HCT116 (cell line): ENCODE measurements at regions not wholly inside any gene's neighbourhood (a gene's known extent, or its start where the extent isn't known, plus 50 kb on each side); places are given as distances from the start of the nearest gene placed in this dataset.

Experiments used
- ATAC-seq: fragments of 200-7000 bp; cut with Tn5 transposase; 2 replicates; pipeline ENCODE4 v1.9.1; 2020; ENCODE audit warnings: mild to moderate bottlenecking, moderate library complexity
- BruUV-seq: library from RNA; stranded (reverse); fragments of 400-500 nt; replicated peaks from 2 replicates; lab custom pipeline; 2021; lab: Mats Ljungman, UMichigan
- CTCF ChIA-PET: fragments of 300-600 bp; sonication (Branson Sonifier 250); formaldehyde crosslinking; loops from one replicate; lab custom pipeline; 2021; ENCODE audit warnings: antibody characterized with exemption; lab: Charles Lee
- POLR2A ChIA-PET: fragments of 300-600, 350-600 bp; sonication (Branson Sonifier 250); formaldehyde crosslinking; loops from one replicate; lab custom pipeline; 2021; ENCODE audit warnings: antibody characterized with exemption; lab: Charles Lee
- RAD21 ChIA-PET, 2 experiments: fragments of 300-600 bp; sonication (Branson Sonifier 250); formaldehyde crosslinking; loops; one replicate each; lab custom pipeline; 2023; ENCODE audit warnings: low total read pairs in 2 of 2; ENCODE audit not compliant: uncharacterized antibody in 2 of 2, unreplicated experiment in 2 of 2, low non-redundant PET in 1 of 2; lab: Charles Lee
- DNase-seq: peaks from one replicate; pipeline ENCODE4 v3.0.0-alpha.2; 2010; ENCODE audit warnings: low read depth, low spot score
- H2AFZ ChIP-seq: fragments of 200-600 bp; shearing (Covaris generic), sonication (generic); 2 replicates; pipeline ENCODE4 v1.6.1; 2017; ENCODE audit warnings: low read depth, mixed run types, mixed read lengths, antibody characterized with exemption, low read length; ENCODE audit not compliant: poor library complexity, severe bottlenecking
- H3K27ac ChIP-seq: 2 replicates; pipeline ENCODE4 v1.5.1; 2012; ENCODE audit warnings: low read depth, low read length
- H3K27me3 ChIP-seq: fragments of 200-600 bp; sonication (generic); 2 replicates; pipeline ENCODE4 v1.6.1; 2016; ENCODE audit warnings: mixed run types, low read length, mixed read lengths; ENCODE audit not compliant: insufficient read depth
- H3K36me3 ChIP-seq, 2 experiments: fragments of 200-500 bp in 1 of 2; fragments of 200-600 bp in 1 of 2; sonication (Bioruptor generic) in 1 of 2; sonication (generic) in 1 of 2; 2 replicates each; pipeline versions ENCODE4 v1.5.1 to v1.6.1; 2014 to 2016; ENCODE audit warnings: low read length in 2 of 2, inconsistent platforms in 1 of 2, mixed read lengths in 1 of 2, mixed run types in 1 of 2; ENCODE audit not compliant: insufficient read depth in 2 of 2, control insufficient read depth in 1 of 2
- H3K4me1 ChIP-seq, 2 experiments: fragments of 200-600 bp in 1 of 2; sonication (generic) in 1 of 2; 2 replicates each; pipeline versions ENCODE4 v1.5.1 to v1.6.1; 2012 to 2017; ENCODE audit warnings: low read length in 2 of 2, inconsistent platforms in 1 of 2, mild to moderate bottlenecking in 1 of 2, mixed read lengths in 1 of 2, mixed run types in 1 of 2, moderate library complexity in 1 of 2; ENCODE audit not compliant: insufficient read depth in 2 of 2, control insufficient read depth in 1 of 2
- H3K4me2 ChIP-seq: fragments of 200-600 bp; sonication (generic); 2 replicates; pipeline ENCODE4 v1.6.1; 2017; ENCODE audit warnings: mixed run types, low read length, mixed read lengths
- H3K4me3 ChIP-seq, 2 experiments: fragments of 200-600 bp in 1 of 2; sonication (generic) in 1 of 2; replicated peaks in 1 of 2; 2 replicates each; pipeline ENCODE4 v1.5.1; 2011 to 2016; ENCODE audit warnings: low read length in 2 of 2, control low read depth in 1 of 2, low read depth in 1 of 2, mild to moderate bottlenecking in 1 of 2, mixed read lengths in 1 of 2, mixed run types in 1 of 2
- H3K79me2 ChIP-seq: fragments of 200-600 bp; sonication (generic); 2 replicates; pipeline ENCODE4 v1.6.1; 2017; ENCODE audit warnings: mild to moderate bottlenecking, mixed run types, low read length, moderate library complexity, mixed read lengths; ENCODE audit not compliant: insufficient read depth
- H3K9ac ChIP-seq: fragments of 200-600 bp; sonication (generic); 2 replicates; pipeline ENCODE4 v1.6.1; 2016; ENCODE audit warnings: low read length, mixed read lengths
- H3K9me2 ChIP-seq: fragments of 200-600 bp; sonication (generic), shearing (Covaris generic); 2 replicates; pipeline ENCODE4 v1.6.1; 2017; ENCODE audit warnings: mixed run types, mild to moderate bottlenecking, moderate library complexity; ENCODE audit not compliant: insufficient read depth
- H3K9me3 ChIP-seq, 2 experiments: fragments of 200-500 bp in 1 of 2; fragments of 200-600 bp in 1 of 2; sonication (Bioruptor generic) in 1 of 2; sonication (generic) in 1 of 2; 2 replicates each; pipeline ENCODE4 v1.6.1; 2014 to 2017; ENCODE audit warnings: low read length in 2 of 2, mixed read lengths in 2 of 2, inconsistent platforms in 1 of 2, low read depth in 1 of 2, mild to moderate bottlenecking in 1 of 2, mixed run types in 1 of 2, moderate library complexity in 1 of 2; ENCODE audit not compliant: control insufficient read depth in 1 of 2, insufficient read depth in 1 of 2
- H4K20me1 ChIP-seq: fragments of 200-600 bp; sonication (generic), shearing (Covaris generic); 2 replicates; pipeline ENCODE4 v1.6.1; 2017; ENCODE audit warnings: mixed run types, mild to moderate bottlenecking, moderate library complexity; ENCODE audit not compliant: insufficient read depth
- CBX3 ChIP-seq: IDR thresholded peaks from 2 replicates; pipeline ENCODE4 v1.6.1; 2012; ENCODE audit warnings: low read depth
- CEBPB ChIP-seq: IDR thresholded peaks from 2 replicates; pipeline ENCODE4 v1.6.1; 2012; ENCODE audit warnings: low read depth
- EGR1 ChIP-seq: IDR thresholded peaks from 2 replicates; pipeline ENCODE4 v1.6.1; 2012; ENCODE audit warnings: low read depth
- EZH2 ChIP-seq: fragments of 200-600 bp; sonication (generic); IDR thresholded peaks from 2 replicates; pipeline ENCODE4 v1.6.1; 2017; ENCODE audit warnings: antibody characterized with exemption, mixed run types
- EZH2phosphoT487 ChIP-seq: fragments of 200-600 bp; IDR thresholded peaks from 2 replicates; pipeline ENCODE4 v1.6.1; 2018; ENCODE audit warnings: antibody characterized with exemption, borderline replicate concordance
- FOSL1 ChIP-seq: IDR thresholded peaks from 2 replicates; pipeline ENCODE4 v1.6.1; 2012; ENCODE audit warnings: low read depth
- POLR2A ChIP-seq: IDR thresholded peaks from 2 replicates; pipeline ENCODE4 v1.7.0; 2011; ENCODE audit warnings: borderline replicate concordance; ENCODE audit not compliant: insufficient read depth, insufficient read length; ENCODE audit errors: extremely low read depth
- POLR2AphosphoS5 ChIP-seq: IDR thresholded peaks from 2 replicates; pipeline ENCODE4 v1.6.1; 2011; ENCODE audit warnings: mild to moderate bottlenecking, low read depth, low read length, moderate library complexity
- SIN3A ChIP-seq: IDR thresholded peaks from 2 replicates; pipeline ENCODE4 v1.6.1; 2012; ENCODE audit warnings: low read depth
- SP1 ChIP-seq: IDR thresholded peaks from 2 replicates; pipeline ENCODE4 v1.6.1; 2012; ENCODE audit warnings: low read depth
- SRF ChIP-seq: IDR thresholded peaks from 2 replicates; pipeline ENCODE4 v1.6.1; 2012; ENCODE audit warnings: low read depth
- TCF7L2 ChIP-seq: IDR thresholded peaks from 2 replicates; pipeline ENCODE4 v1.7.0; 2011; ENCODE audit warnings: borderline replicate concordance, inconsistent platforms; ENCODE audit not compliant: insufficient read depth, insufficient read length; ENCODE audit errors: extremely low read depth
- YY1 ChIP-seq: IDR thresholded peaks from 2 replicates; pipeline ENCODE4 v1.6.1; 2011; ENCODE audit warnings: low read length, low read depth, moderate library complexity, mild to moderate bottlenecking; ENCODE audit not compliant: insufficient replicate concordance; ENCODE audit errors: extremely low read depth
- ZNF274 ChIP-seq: fragments of 200-500 bp; sonication (Bioruptor generic); IDR thresholded peaks from 2 replicates; pipeline ENCODE4 v1.6.1; 2014; ENCODE audit warnings: mild to moderate bottlenecking, low read depth, low read length, inconsistent platforms
- intact Hi-C: fragments of 100-400 bp; cut with micrococcal nuclease; formaldehyde crosslinking; loops from 2 replicates; pipeline ENCODE4 v1.10.0; 2022
- TF ChIP-seq, protein P1 (sequence below): IDR thresholded peaks from 2 replicates; pipeline ENCODE4 v1.6.1; 2012
- TF ChIP-seq, protein P2 (sequence below): IDR thresholded peaks from 2 replicates; pipeline ENCODE4 v1.6.1; 2012
- TF ChIP-seq, protein P3 (sequence below), 3 experiments: fragments of 200-600 bp in 1 of 3; sonication (generic) in 1 of 3; IDR thresholded peaks in 2 of 3; conservative IDR thresholded peaks in 1 of 3; 2 replicates each; pipeline ENCODE4 v1.5.1; 2012 to 2017; ENCODE audit warnings: low read depth in 2 of 3, low read length in 2 of 3, antibody characterized with exemption in 1 of 3, borderline replicate concordance in 1 of 3, control low read depth in 1 of 3, mild to moderate bottlenecking in 1 of 3, mixed read lengths in 1 of 3, mixed run types in 1 of 3, moderate library complexity in 1 of 3; ENCODE audit not compliant: insufficient read depth in 1 of 3

DNA sequence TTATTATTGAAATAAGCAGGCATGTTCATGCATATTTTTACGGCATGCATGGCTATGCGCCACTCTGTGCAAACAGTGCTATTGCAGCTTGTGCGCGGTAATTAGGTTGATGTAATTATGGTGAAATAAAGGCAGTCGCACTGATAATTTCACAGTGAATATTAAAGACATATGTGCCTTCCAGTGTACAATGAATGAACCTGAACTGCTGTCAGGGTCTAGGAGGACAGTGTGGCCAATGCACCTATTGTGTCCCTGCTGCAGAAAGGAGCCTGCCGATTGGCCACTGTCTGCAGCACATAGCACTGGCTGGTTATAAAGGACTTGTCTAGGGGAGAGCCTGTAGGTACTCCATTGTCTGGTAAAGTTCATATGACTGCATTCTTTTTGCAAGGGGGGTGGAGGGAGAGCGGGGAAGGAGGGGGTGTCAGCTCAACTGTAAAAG is 340.4 kb downstream of the USP25 start:
- no peak overlapping the region for H3K4me3 ChIP-seq
- ChIA-PET CTCF (no interaction called here), POLR2A (no interaction called here), RAD21 (no interaction called here)
- H4K20me1 ChIP-seq = no peaks in the 10 kb centered on the region
- intact Hi-C loops = no loop called here
- no peaks in the 10 kb centered on the region for H3K4me1 ChIP-seq
- BruUV-seq = no TSS peak
- DNase-seq (no peak), ATAC-seq (no peak)
- H3K27me3 ChIP-seq = no peaks in the 10 kb centered on the region
- no peak overlapping the region for H3K4me2 ChIP-seq
- no peaks in the 10 kb centered on the region for H3K79me2 ChIP-seq
- no peaks in the 10 kb centered on the region for H3K36me3 ChIP-seq
- no peaks in the 10 kb centered on the region for H3K9me2 ChIP-seq
- TF ChIP-seq CEBPB = no peak
- TF ChIP-seq ZNF274 = no peak
- TF ChIP-seq SP1 = no peak
- no peak for TF ChIP-seq TCF7L2
- H2AFZ ChIP-seq = no peak overlapping the region
- H3K27ac ChIP-seq = no peak overlapping the region
- no peak overlapping the region for H3K9ac ChIP-seq
- H3K9me3 ChIP-seq = peaks cover 0 to 10% of the 10 kb centered on the region in 2 experiments; a peak in 1 of 4 replicates

DNA sequence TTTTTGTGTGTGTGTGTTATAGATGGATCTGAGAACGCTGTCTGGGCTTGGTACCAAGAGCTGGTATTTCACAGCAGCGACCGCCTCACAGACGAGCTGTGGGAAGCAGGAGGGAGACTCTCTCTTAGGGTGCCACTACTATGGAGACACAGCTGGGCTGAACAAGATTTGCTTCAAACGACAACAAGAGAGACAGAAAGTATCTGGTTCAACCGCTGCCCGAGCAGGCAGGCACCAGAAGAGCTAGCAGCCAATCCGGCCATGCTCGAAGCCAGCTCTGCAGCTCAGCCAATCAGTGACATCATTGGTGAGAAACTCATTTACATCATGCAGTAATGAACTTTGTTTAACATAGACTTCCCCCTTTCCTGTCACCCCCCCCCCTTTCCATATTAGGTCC is 341.3 kb downstream of the USP25 start:
- no peak overlapping the region for H2AFZ ChIP-seq
- intact Hi-C loops = no loop called here
- ChIA-PET RAD21 (no interaction called here), CTCF (no interaction called here), POLR2A (no interaction called here)
- peaks cover 0 to 6% of the 10 kb centered on the region in 2 experiments; a peak in 1 of 4 replicates for H3K9me3 ChIP-seq
- H3K79me2 ChIP-seq = no peaks in the 10 kb centered on the region
- no TSS peak for BruUV-seq
- no peak overlapping the region for H3K4me2 ChIP-seq
- ATAC-seq (no peak), DNase-seq (no peak)
- no peaks in the 10 kb centered on the region for H4K20me1 ChIP-seq
- H3K36me3 ChIP-seq = no peaks in the 10 kb centered on the region
- no peak overlapping the region for H3K4me3 ChIP-seq
- no peaks in the 10 kb centered on the region for H3K27me3 ChIP-seq
- H3K27ac ChIP-seq = no peak overlapping the region
- no peaks in the 10 kb centered on the region for H3K9me2 ChIP-seq
- no peak overlapping the region for H3K9ac ChIP-seq
- H3K4me1 ChIP-seq = no peaks in the 10 kb centered on the region
- no peak for TF ChIP-seq CEBPB
- TF ChIP-seq YY1 = no peak
- no peak for TF ChIP-seq ZNF274
- TF ChIP-seq, protein P1, sequence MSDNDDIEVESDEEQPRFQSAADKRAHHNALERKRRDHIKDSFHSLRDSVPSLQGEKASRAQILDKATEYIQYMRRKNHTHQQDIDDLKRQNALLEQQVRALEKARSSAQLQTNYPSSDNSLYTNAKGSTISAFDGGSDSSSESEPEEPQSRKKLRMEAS = no peak
- TF ChIP-seq EGR1 = no peak
- TF ChIP-seq SIN3A = no peak
- TF ChIP-seq CBX3 = no peak
- TF ChIP-seq POLR2A = no peak
- TF ChIP-seq SP1 = no peak
- TF ChIP-seq, protein P2, sequence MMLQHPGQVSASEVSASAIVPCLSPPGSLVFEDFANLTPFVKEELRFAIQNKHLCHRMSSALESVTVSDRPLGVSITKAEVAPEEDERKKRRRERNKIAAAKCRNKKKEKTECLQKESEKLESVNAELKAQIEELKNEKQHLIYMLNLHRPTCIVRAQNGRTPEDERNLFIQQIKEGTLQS = no peak
- TF ChIP-seq, protein P3, sequence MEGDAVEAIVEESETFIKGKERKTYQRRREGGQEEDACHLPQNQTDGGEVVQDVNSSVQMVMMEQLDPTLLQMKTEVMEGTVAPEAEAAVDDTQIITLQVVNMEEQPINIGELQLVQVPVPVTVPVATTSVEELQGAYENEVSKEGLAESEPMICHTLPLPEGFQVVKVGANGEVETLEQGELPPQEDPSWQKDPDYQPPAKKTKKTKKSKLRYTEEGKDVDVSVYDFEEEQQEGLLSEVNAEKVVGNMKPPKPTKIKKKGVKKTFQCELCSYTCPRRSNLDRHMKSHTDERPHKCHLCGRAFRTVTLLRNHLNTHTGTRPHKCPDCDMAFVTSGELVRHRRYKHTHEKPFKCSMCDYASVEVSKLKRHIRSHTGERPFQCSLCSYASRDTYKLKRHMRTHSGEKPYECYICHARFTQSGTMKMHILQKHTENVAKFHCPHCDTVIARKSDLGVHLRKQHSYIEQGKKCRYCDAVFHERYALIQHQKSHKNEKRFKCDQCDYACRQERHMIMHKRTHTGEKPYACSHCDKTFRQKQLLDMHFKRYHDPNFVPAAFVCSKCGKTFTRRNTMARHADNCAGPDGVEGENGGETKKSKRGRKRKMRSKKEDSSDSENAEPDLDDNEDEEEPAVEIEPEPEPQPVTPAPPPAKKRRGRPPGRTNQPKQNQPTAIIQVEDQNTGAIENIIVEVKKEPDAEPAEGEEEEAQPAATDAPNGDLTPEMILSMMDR (IDR thresholded peaks at IDR 0.05 in 2 of 3, conservative IDR thresholded peaks at IDR 0.05 in 1 of 3; ENCODE audit: borderline replicate concordance in 1 of 3, insufficient read depth in 1 of 3, low read depth in 2 of 3, low read length in 2 of 3) = no peak
- TF ChIP-seq SRF = no peak
- no peak for TF ChIP-seq EZH2phosphoT487
- TF ChIP-seq TCF7L2 = no peak
- TF ChIP-seq FOSL1 = no peak
- no peak for TF ChIP-seq POLR2AphosphoS5
- no peak for TF ChIP-seq EZH2
